HepG2 (cell line): ENCODE measurements at regions not wholly inside any gene's neighbourhood (a gene's known extent, or its start where the extent isn't known, plus 50 kb on each side); places are given as distances from the start of the nearest gene placed in this dataset.

ENCODE experiments used
- ATAC-seq: fragments of 200-7000 bp; cut with Tn5 transposase; 3 replicates; pipeline ENCODE4 v1.9.1; 2020; ENCODE audit warnings: mild to moderate bottlenecking, moderate library complexity
- BruUV-seq: library from RNA; stranded (reverse); fragments of 400-500 nt; replicated peaks from 2 replicates; lab custom pipeline; 2021; lab: Mats Ljungman, UMichigan
- CTCF ChIA-PET: fragments of 300-600 bp; formaldehyde crosslinking; extraction: SDS; loops from one replicate; lab custom pipeline; 2021; ENCODE audit warnings: low total read pairs, inconsistent platforms, low intra/inter-chr PET ratio; lab: Yijun Ruan, JAX
- POLR2A ChIA-PET: fragments of 350-600 bp; sonication (Branson Sonifier 250); formaldehyde crosslinking; loops from one replicate; lab custom pipeline; 2020; ENCODE audit warnings: antibody characterized with exemption, inconsistent platforms; lab: Yijun Ruan, JAX
- DNase-seq: peaks from one replicate; pipeline ENCODE4 v3.0.0-alpha.2; 2015; ENCODE audit warnings: low spot score
- FAIRE-seq: peaks from 3 replicates; lab custom pipeline; 2011; peaks lifted over from hg19 to GRCh38; lab: Jason Lieb, UNC
- H2AFZ ChIP-seq: one replicate; pipeline ENCODE4 v1.6.1; 2011; ENCODE audit warnings: low read length, inconsistent platforms
- H3K27ac ChIP-seq: fragments of 300-600 bp; 3 replicates; pipeline ENCODE4 v1.8.0; 2011; ENCODE audit warnings: mixed run types, mild to moderate bottlenecking, mixed read lengths, low read length, inconsistent platforms; ENCODE audit not compliant: insufficient read depth; ENCODE audit errors: extremely low read length
- H3K27me3 ChIP-seq, 2 experiments: fragments of 200-600 bp in 1 of 2; 2 replicates in 1 of 2; 3 replicates in 1 of 2; pipeline versions ENCODE4 v1.6.0 to v1.8.0; 2011; ENCODE audit warnings: low read length in 2 of 2, mild to moderate bottlenecking in 2 of 2, moderate library complexity in 2 of 2, inconsistent platforms in 1 of 2; ENCODE audit not compliant: insufficient read depth in 2 of 2, control insufficient read depth in 1 of 2
- H3K36me3 ChIP-seq, 2 experiments: fragments of 200-600 bp in 1 of 2; replicated peaks in 1 of 2; 2 replicates in 1 of 2; 3 replicates in 1 of 2; pipeline versions ENCODE4 v1.5.1 to v1.8.0; 2011; ENCODE audit warnings: low read length in 2 of 2, inconsistent platforms in 1 of 2; ENCODE audit not compliant: insufficient read depth in 2 of 2, control insufficient read depth in 1 of 2
- H3K4me1 ChIP-seq: 2 replicates; pipeline ENCODE4 v1.5.1; 2012; ENCODE audit warnings: low read length, inconsistent platforms; ENCODE audit not compliant: insufficient read depth
- H3K4me2 ChIP-seq: 2 replicates; pipeline ENCODE4 v1.6.0; 2011; ENCODE audit warnings: low read depth, low read length, inconsistent platforms
- H3K4me3 ChIP-seq, 3 experiments: fragments of 200-600 bp in 1 of 3; sonication (generic), shearing (Covaris generic) in 1 of 3; replicated peaks in 1 of 3; 2 replicates each; pipeline ENCODE4 v1.5.1; 2011 to 2016; ENCODE audit warnings: low read length in 3 of 3, inconsistent platforms in 2 of 3, low read depth in 2 of 3, mild to moderate bottlenecking in 2 of 3, control low read depth in 1 of 3, mixed read lengths in 1 of 3; ENCODE audit not compliant: insufficient read depth in 1 of 3
- H3K79me2 ChIP-seq: one replicate; pipeline ENCODE4 v1.6.1; 2011; ENCODE audit warnings: low read length, inconsistent platforms; ENCODE audit not compliant: insufficient read depth
- H3K9ac ChIP-seq: 2 replicates; pipeline ENCODE4 v1.6.0; 2011; ENCODE audit warnings: mild to moderate bottlenecking, low read depth, low read length, inconsistent platforms; ENCODE audit not compliant: insufficient read depth
- H3K9me3 ChIP-seq: 2 replicates; pipeline ENCODE4 v1.5.1; 2012; ENCODE audit warnings: mild to moderate bottlenecking, low read length
- H4K20me1 ChIP-seq: 2 replicates; pipeline ENCODE4 v1.6.0; 2011; ENCODE audit warnings: inconsistent platforms, mild to moderate bottlenecking, low read length, moderate library complexity; ENCODE audit not compliant: insufficient read depth
- ADNP ChIP-seq: sonication (generic); formaldehyde crosslinking; IDR thresholded peaks from 2 replicates; pipeline ENCODE4 v1.4.0; 2020; ENCODE audit warnings: missing genetic modification reagents
- AGO2 ChIP-seq: fragments of 200-400 bp; formaldehyde crosslinking; optimal IDR thresholded peaks from 2 replicates; pipeline ENCODE3; 2017; ENCODE audit warnings: mild to moderate bottlenecking, low read depth, low read length, moderate library complexity
- BRCA1 ChIP-seq: sonication (generic); formaldehyde crosslinking; IDR thresholded peaks from 2 replicates; pipeline ENCODE4 v1.4.0; 2020; ENCODE audit warnings: missing genetic modification reagents
- ELF4 ChIP-seq: sonication (generic); formaldehyde crosslinking; IDR thresholded peaks from 2 replicates; pipeline ENCODE4 v1.5.0; 2020; ENCODE audit warnings: missing genetic modification reagents, mild to moderate bottlenecking, moderate library complexity, borderline replicate concordance
- HNRNPK ChIP-seq: fragments of 200-400 bp; formaldehyde crosslinking; IDR thresholded peaks from 2 replicates; pipeline ENCODE4 v1.6.1; 2018; ENCODE audit warnings: low read length, low read depth, moderate library complexity, mild to moderate bottlenecking; ENCODE audit not compliant: poor library complexity, severe bottlenecking
- MZF1 ChIP-seq: sonication (generic); formaldehyde crosslinking; IDR thresholded peaks from 2 replicates; pipeline ENCODE4 v1.8.1; 2023; ENCODE audit warnings: mild to moderate bottlenecking, missing genetic modification reagents, borderline replicate concordance
- PLRG1 ChIP-seq: fragments of 450-650 bp; conservative IDR thresholded peaks from 2 replicates; pipeline ENCODE4 v1.6.1; 2016
- POGZ ChIP-seq: sonication (generic); formaldehyde crosslinking; IDR thresholded peaks from 2 replicates; pipeline ENCODE4 v1.4.0; 2020; ENCODE audit warnings: mild to moderate bottlenecking, missing genetic modification reagents
- ZBTB20 ChIP-seq: sonication (generic); formaldehyde crosslinking; IDR thresholded peaks from 2 replicates; pipeline ENCODE4 v1.8.1; 2023; ENCODE audit warnings: missing genetic modification reagents, low read depth, mild to moderate bottlenecking, borderline replicate concordance
- ZFP62 ChIP-seq: sonication (generic); formaldehyde crosslinking; IDR thresholded peaks from 2 replicates; pipeline ENCODE4 v1.4.0; 2020; ENCODE audit warnings: missing genetic modification reagents
- ZNF12 ChIP-seq: sonication (generic); formaldehyde crosslinking; IDR thresholded peaks from 2 replicates; pipeline ENCODE4 v1.5.0; 2020; ENCODE audit warnings: missing genetic modification reagents
- ZNF329 ChIP-seq: sonication (generic); formaldehyde crosslinking; IDR thresholded peaks from 2 replicates; pipeline ENCODE4 v1.9.0; 2021; ENCODE audit warnings: low read depth, mild to moderate bottlenecking, missing genetic modification reagents
- ZNF564 ChIP-seq: sonication (generic); formaldehyde crosslinking; IDR thresholded peaks from 2 replicates; pipeline ENCODE4 v1.8.1; 2023; ENCODE audit warnings: mild to moderate bottlenecking, missing genetic modification reagents
- ZNF704 ChIP-seq: sonication (generic); formaldehyde crosslinking; IDR thresholded peaks from 2 replicates; pipeline ENCODE4 v1.8.1; 2023; ENCODE audit warnings: mild to moderate bottlenecking, inconsistent platforms, moderate library complexity, missing genetic modification reagents, borderline replicate concordance
- ZNF776 ChIP-seq: sonication (generic); formaldehyde crosslinking; IDR thresholded peaks from 2 replicates; pipeline ENCODE4 v1.4.0; 2020; ENCODE audit warnings: mild to moderate bottlenecking, missing genetic modification reagents
- ZNF788 ChIP-seq: sonication (generic); formaldehyde crosslinking; IDR thresholded peaks from 2 replicates; pipeline ENCODE4 v1.5.0; 2020; ENCODE audit warnings: mild to moderate bottlenecking, missing genetic modification reagents, borderline replicate concordance
- WGBS: methylation state at CpG from one replicate; pipeline ENCODE4 v1.1.6; 2017; ENCODE audit warnings: low lambda C conversion rate; 5-methylcytosine and 5-hydroxymethylcytosine counted together
- in situ Hi-C: cut with HindIII; loops from 2 replicates; pipeline ENCODE4 v1.10.0; 2017; ENCODE audit warnings: low pct_unique_long_range_greater_than_20kb; ENCODE audit not compliant: extremely low pct_ligation_motif_present
- intact Hi-C: fragments of 100-400 bp; cut with micrococcal nuclease; formaldehyde crosslinking; loops from one replicate; pipeline ENCODE4 v1.10.0; 2022; ENCODE audit not compliant: unreplicated experiment
- TF ChIP-seq, protein P1 (sequence below): sonication (generic); formaldehyde crosslinking; IDR thresholded peaks from 2 replicates; pipeline ENCODE4 v1.9.0; 2022; ENCODE audit warnings: low read depth, missing genetic modification reagents

GRCh38 chr18:22273101-22274039, 104.0 kb downstream of the GATA6 start:
- Histone ChIP-seq H3K9me3 (no peaks in the 10 kb centered on the region), H3K4me1 (peaks cover 12% of the 10 kb centered on the region), H3K4me3 (no peak overlapping the region), H3K4me2 (no peak overlapping the region), H3K36me3 (no peaks in the 10 kb centered on the region), H3K27ac (no peak overlapping the region), H2AFZ (no peak overlapping the region), H4K20me1 (no peaks in the 10 kb centered on the region), H3K27me3 (no peaks in the 10 kb centered on the region; a peak in 1 of 5 replicates), H3K9ac (no peak overlapping the region), H3K79me2 (no peaks in the 10 kb centered on the region)
- ChIA-PET POLR2A (no interaction called here), CTCF (no interaction called here)
- no peak for ATAC-seq
- TF ChIP-seq HNRNPK (peak; percentile 60), MZF1 (CRISPR knock-in tag) (no peak), POGZ (CRISPR knock-in tag) (no peak), ZNF776 (CRISPR knock-in tag) (no peak), ZNF12 (CRISPR knock-in tag) (peak; percentile 56; the same call in 1 of the 2 replicates), PLRG1 (no peak)
- 34% methylated on average over 5 of the region's 5 CpGs for WGBS
- no peak for FAIRE-seq
- DNase-seq: no peak
- intact Hi-C loops: no loop called here
- no TSS peak for BruUV-seq
- in situ Hi-C loops: no loop called here

GRCh38 chr18:22272242-22272641, 102.9 kb downstream of the GATA6 start:
- no TSS peak for BruUV-seq
- POLR2A ChIA-PET: no interaction called here
- TF ChIP-seq ZNF788 (CRISPR knock-in tag) (no peak), ZNF564 (CRISPR knock-in tag) (no peak), ZNF704 (CRISPR knock-in tag) (no peak), AGO2 (no peak), ELF4 (no peak), ADNP (CRISPR knock-in tag) (no peak), ZBTB20 (CRISPR knock-in tag) (no peak), ZNF329 (CRISPR knock-in tag) (no peak), BRCA1 (CRISPR knock-in tag) (no peak), ZFP62 (CRISPR knock-in tag) (no peak)
- TF ChIP-seq, protein P1, sequence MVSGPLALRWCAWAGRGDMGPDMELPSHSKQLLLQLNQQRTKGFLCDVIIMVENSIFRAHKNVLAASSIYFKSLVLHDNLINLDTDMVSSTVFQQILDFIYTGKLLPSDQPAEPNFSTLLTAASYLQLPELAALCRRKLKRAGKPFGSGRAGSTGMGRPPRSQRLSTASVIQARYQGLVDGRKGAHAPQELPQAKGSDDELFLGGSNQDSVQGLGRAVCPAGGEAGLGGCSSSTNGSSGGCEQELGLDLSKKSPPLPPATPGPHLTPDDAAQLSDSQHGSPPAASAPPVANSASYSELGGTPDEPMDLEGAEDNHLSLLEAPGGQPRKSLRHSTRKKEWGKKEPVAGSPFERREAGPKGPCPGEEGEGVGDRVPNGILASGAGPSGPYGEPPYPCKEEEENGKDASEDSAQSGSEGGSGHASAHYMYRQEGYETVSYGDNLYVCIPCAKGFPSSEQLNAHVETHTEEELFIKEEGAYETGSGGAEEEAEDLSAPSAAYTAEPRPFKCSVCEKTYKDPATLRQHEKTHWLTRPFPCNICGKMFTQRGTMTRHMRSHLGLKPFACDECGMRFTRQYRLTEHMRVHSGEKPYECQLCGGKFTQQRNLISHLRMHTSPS: no peak

More at GRCh38 chr18:22272242-22272641, 102.9 kb downstream of the GATA6 start:
- in situ Hi-C loops: no loop called here
- Histone ChIP-seq H3K36me3 (no peaks in the 10 kb centered on the region), H3K9me3 (no peaks in the 10 kb centered on the region), H3K27ac (no peak overlapping the region), H3K27me3 (no peaks in the 10 kb centered on the region; a peak in 1 of 5 replicates), H3K9ac (no peak overlapping the region), H2AFZ (no peak overlapping the region), H3K4me3 (no peak overlapping the region), H3K4me1 (peaks cover 12% of the 10 kb centered on the region), H4K20me1 (no peaks in the 10 kb centered on the region), H3K79me2 (no peaks in the 10 kb centered on the region), H3K4me2 (no peak overlapping the region)
- CTCF ChIA-PET: no interaction called here
- DNase-seq (no peak), ATAC-seq (no peak), FAIRE-seq (no peak)
- intact Hi-C loops: no loop called here
